CD14-positive monocyte (primary cell): ENCODE measurements at regions not wholly inside any gene's neighbourhood (a gene's known extent, or its start where the extent isn't known, plus 50 kb on each side); places are given as distances from the start of the nearest gene placed in this dataset.

Source experiments
- DNase-seq, 3 donors: peaks; one replicate each; pipeline ENCODE4 v3.0.0-alpha.2; 2011 to 2022
- H2AFZ ChIP-seq: 2 replicates; pipeline ENCODE4 v1.6.0; 2012; ENCODE audit warnings: mild to moderate bottlenecking, low read depth, low read length, inconsistent platforms; ENCODE audit not compliant: insufficient read depth, poor library complexity, severe bottlenecking
- H3K27ac ChIP-seq, 2 donors: 1 replicate in 1 of 2; 2 replicates in 1 of 2; pipeline ENCODE4 v1.5.1; 2012 to 2013; ENCODE audit warnings: low read length in 2 of 2, control low read depth in 1 of 2, inconsistent platforms in 1 of 2, low read depth in 1 of 2, mild to moderate bottlenecking in 1 of 2
- H3K27me3 ChIP-seq, 2 donors: one replicate each; pipeline versions ENCODE4 v1.6.0 to v1.6.1; 2011 to 2013; ENCODE audit warnings: low read length in 2 of 2; ENCODE audit not compliant: control insufficient read depth in 2 of 2, insufficient read depth in 2 of 2
- H3K36me3 ChIP-seq, 2 donors: replicated peaks in 1 of 2; 1 replicate in 1 of 2; 2 replicates in 1 of 2; pipeline versions ENCODE4 v1.5.1 to v1.6.1; 2012 to 2013; ENCODE audit warnings: low read length in 2 of 2, control low read depth in 1 of 2, inconsistent platforms in 1 of 2, mild to moderate bottlenecking in 1 of 2; ENCODE audit not compliant: insufficient read depth in 2 of 2, control insufficient read depth in 1 of 2
- H3K4me1 ChIP-seq, 2 donors: 1 replicate in 1 of 2; 2 replicates in 1 of 2; pipeline versions ENCODE4 v1.5.1 to v1.6.1; 2012 to 2013; ENCODE audit warnings: low read length in 2 of 2, control low read depth in 1 of 2, inconsistent platforms in 1 of 2, mild to moderate bottlenecking in 1 of 2, moderate library complexity in 1 of 2; ENCODE audit not compliant: insufficient read depth in 2 of 2, control insufficient read depth in 1 of 2
- H3K4me2 ChIP-seq: replicated peaks from 2 replicates; pipeline ENCODE3; 2012; ENCODE audit warnings: low read length, moderate library complexity, mild to moderate bottlenecking; ENCODE audit not compliant: poor library complexity, severe bottlenecking; ENCODE audit errors: extremely low read depth
- H3K4me3 ChIP-seq, 3 experiments: fragments of 200-600 bp in 1 of 3; sonication (generic) in 1 of 3; replicated peaks in 1 of 3; 1 replicate in 2 of 3; 2 replicates in 1 of 3; pipeline ENCODE4 v1.5.1; 2011 to 2013; ENCODE audit warnings: low read length in 3 of 3, mild to moderate bottlenecking in 3 of 3, control low read depth in 2 of 3, low read depth in 2 of 3, inconsistent platforms in 1 of 3, moderate library complexity in 1 of 3
- H3K79me2 ChIP-seq: 2 replicates; pipeline ENCODE4 v1.6.0; 2012; ENCODE audit warnings: mild to moderate bottlenecking, control low read depth, inconsistent platforms, low read length, moderate library complexity; ENCODE audit not compliant: insufficient read depth
- H3K9ac ChIP-seq: 2 replicates; pipeline ENCODE4 v1.6.0; 2017; ENCODE audit warnings: low read length, mild to moderate bottlenecking; ENCODE audit not compliant: insufficient read depth, poor library complexity, severe bottlenecking
- H3K9me3 ChIP-seq, 2 donors: replicated peaks in 1 of 2; 1 replicate in 1 of 2; 2 replicates in 1 of 2; pipeline versions ENCODE4 v1.5.1 to v1.6.1; 2012 to 2013; ENCODE audit warnings: low read length in 2 of 2, control low read depth in 1 of 2; ENCODE audit not compliant: control insufficient read depth in 1 of 2, insufficient read depth in 1 of 2
- H4K20me1 ChIP-seq: 2 replicates; pipeline ENCODE4 v1.6.0; 2012; ENCODE audit warnings: mild to moderate bottlenecking, low read length, control low read depth, moderate library complexity; ENCODE audit not compliant: insufficient read depth
- H3K27ac Mint-ChIP-seq, 7 donors: one replicate each; pipeline ENCODE4 v1.8.0; 2020; ENCODE audit warnings: mild to moderate bottlenecking in 7 of 7, mixed read lengths in 7 of 7, moderate library complexity in 6 of 7, inconsistent platforms in 2 of 7
- H3K27me3 Mint-ChIP-seq, 3 donors: one replicate each; pipeline ENCODE4 v1.8.0; 2021 to 2022; ENCODE audit warnings: low read depth in 3 of 3, mild to moderate bottlenecking in 3 of 3, mixed read lengths in 3 of 3, moderate library complexity in 3 of 3, inconsistent platforms in 1 of 3
- H3K36me3 Mint-ChIP-seq, 2 donors: one replicate each; pipeline ENCODE4 v1.8.0; 2020; ENCODE audit warnings: mixed read lengths in 2 of 2, inconsistent platforms in 1 of 2, mild to moderate bottlenecking in 1 of 2
- H3K4me1 Mint-ChIP-seq: one replicate; pipeline ENCODE4 v1.8.0; 2020; ENCODE audit warnings: mild to moderate bottlenecking, mixed read lengths
- H3K4me3 Mint-ChIP-seq, 2 donors: one replicate each; pipeline ENCODE4 v1.8.0; 2020; ENCODE audit warnings: mild to moderate bottlenecking in 2 of 2, mixed read lengths in 2 of 2, moderate library complexity in 1 of 2
- H3K9me3 Mint-ChIP-seq, 7 donors: one replicate each; pipeline ENCODE4 v1.8.0; 2020 to 2022; ENCODE audit warnings: mixed read lengths in 7 of 7, mild to moderate bottlenecking in 6 of 7, moderate library complexity in 6 of 7, inconsistent platforms in 2 of 7
- WGBS: methylation state at CpG from one replicate; pipeline ENCODE4 v1.1.5; 2013; ENCODE audit warnings: missing lambda C conversion rate; ENCODE audit not compliant: insufficient coverage; 5-methylcytosine and 5-hydroxymethylcytosine counted together
- intact Hi-C, 2 donors: fragments of 100-400 bp; cut with micrococcal nuclease; formaldehyde crosslinking; loops; one replicate each; pipeline versions ENCODE4 v1.15.0 to v1.15.1; 2023
- TF ChIP-seq, protein P1 (sequence below): fragments of 200-600 bp; IDR thresholded peaks from one replicate; pipeline ENCODE4 v1.8.0; 2022; ENCODE audit warnings: antibody characterized with exemption, mild to moderate bottlenecking

DNA sequence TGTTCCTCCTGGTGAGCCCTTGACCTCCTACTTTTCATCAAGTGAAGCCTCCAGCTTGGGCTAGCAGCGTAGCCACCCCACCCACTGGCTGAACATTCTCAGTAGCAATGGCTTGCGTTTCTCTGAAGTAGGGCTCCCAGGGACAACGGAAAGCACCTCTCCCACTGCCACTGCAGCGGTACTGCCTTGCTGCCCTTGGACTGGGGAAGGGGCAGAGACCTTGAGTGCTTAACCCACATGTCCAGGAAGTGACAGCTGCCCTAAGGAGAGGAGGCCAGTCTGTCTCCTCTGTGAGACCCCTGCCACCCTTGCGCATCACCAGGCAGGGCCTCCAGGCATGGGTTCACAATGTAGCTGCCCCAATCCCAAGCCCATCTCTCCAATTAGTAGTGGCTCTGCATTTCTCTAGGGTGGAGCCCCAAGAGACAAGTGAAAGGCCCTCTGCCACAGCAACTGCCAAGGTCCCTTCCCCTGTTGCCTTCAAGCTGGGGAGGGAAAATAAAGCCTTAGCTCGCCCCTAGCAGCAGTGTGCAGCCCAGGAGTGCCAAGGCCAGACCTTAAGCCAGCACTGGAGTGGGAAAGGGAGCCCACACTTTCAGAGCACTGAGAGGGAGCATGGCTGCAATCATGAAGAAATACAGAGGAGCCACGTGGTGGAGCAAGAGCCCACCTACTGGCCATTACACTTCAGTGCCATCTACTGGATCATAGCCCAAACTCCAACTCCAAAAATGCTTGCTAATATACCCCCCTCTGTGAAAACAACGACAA is 175.9 kb upstream of the TRPC4 start:
- DNase-seq, result no peak
- H3K9me3 Mint-ChIP-seq, result peaks cover 0 to 18% (median 9%) of the 10 kb centered on the region in 7 donors
- H3K9ac ChIP-seq, result no peak overlapping the region
- H3K27me3 Mint-ChIP-seq, result no peaks in the 10 kb centered on the region
- no peak overlapping the region for H3K4me3 Mint-ChIP-seq
- H3K4me3 ChIP-seq, result no peak overlapping the region
- no peaks in the 10 kb centered on the region for H4K20me1 ChIP-seq
- H3K9me3 ChIP-seq, result peaks cover 11 to 20% of the 10 kb centered on the region in 2 donors
- H2AFZ ChIP-seq, result no peak overlapping the region
- H3K36me3 ChIP-seq, result no peaks in the 10 kb centered on the region
- H3K4me1 Mint-ChIP-seq, result no peaks in the 10 kb centered on the region
- no peak overlapping the region for H3K4me2 ChIP-seq
- H3K79me2 ChIP-seq, result no peaks in the 10 kb centered on the region
- H3K27ac ChIP-seq, result no peak overlapping the region
- TF ChIP-seq, protein P1, sequence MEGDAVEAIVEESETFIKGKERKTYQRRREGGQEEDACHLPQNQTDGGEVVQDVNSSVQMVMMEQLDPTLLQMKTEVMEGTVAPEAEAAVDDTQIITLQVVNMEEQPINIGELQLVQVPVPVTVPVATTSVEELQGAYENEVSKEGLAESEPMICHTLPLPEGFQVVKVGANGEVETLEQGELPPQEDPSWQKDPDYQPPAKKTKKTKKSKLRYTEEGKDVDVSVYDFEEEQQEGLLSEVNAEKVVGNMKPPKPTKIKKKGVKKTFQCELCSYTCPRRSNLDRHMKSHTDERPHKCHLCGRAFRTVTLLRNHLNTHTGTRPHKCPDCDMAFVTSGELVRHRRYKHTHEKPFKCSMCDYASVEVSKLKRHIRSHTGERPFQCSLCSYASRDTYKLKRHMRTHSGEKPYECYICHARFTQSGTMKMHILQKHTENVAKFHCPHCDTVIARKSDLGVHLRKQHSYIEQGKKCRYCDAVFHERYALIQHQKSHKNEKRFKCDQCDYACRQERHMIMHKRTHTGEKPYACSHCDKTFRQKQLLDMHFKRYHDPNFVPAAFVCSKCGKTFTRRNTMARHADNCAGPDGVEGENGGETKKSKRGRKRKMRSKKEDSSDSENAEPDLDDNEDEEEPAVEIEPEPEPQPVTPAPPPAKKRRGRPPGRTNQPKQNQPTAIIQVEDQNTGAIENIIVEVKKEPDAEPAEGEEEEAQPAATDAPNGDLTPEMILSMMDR, result no peak
- H3K36me3 Mint-ChIP-seq, result no peaks in the 10 kb centered on the region
- H3K4me1 ChIP-seq, result no peaks in the 10 kb centered on the region
- intact Hi-C loops, result no loop called here
- 75% methylated on average over 8 of the region's 8 CpGs for WGBS
- no peaks in the 10 kb centered on the region for H3K27me3 ChIP-seq
- no peak overlapping the region for H3K27ac Mint-ChIP-seq

DNA sequence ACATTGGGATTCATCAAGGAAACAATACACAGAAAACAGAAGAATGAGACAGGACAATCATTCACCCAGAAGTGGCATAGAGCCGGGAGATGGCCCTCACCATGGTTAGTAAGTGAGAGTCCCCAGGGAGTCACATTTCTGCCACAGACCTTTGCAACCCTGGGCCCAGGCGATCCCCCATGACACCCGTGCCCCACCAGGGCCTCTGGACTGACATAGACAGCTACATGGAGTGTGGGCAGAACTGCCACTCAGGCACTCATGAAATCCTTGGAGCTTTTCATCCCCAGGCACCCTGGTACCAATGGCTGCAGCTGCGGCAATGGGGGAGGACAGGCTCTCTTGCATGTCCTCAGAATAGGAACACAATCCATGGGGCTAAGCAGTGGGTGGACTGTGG is 174.5 kb upstream of the TRPC4 start:
- no peak overlapping the region for H3K27ac ChIP-seq
- no peaks in the 10 kb centered on the region for H3K27me3 ChIP-seq
- no peaks in the 10 kb centered on the region for H3K4me1 Mint-ChIP-seq
- H3K4me2 ChIP-seq, result no peak overlapping the region
- no peaks in the 10 kb centered on the region for H3K79me2 ChIP-seq
- no peak overlapping the region for H3K9ac ChIP-seq
- H3K27me3 Mint-ChIP-seq, result no peaks in the 10 kb centered on the region
- H3K9me3 ChIP-seq, result peaks cover 11 to 20% of the 10 kb centered on the region in 2 donors
- TF ChIP-seq, protein P1, result no peak
- peaks cover 2 to 16% (median 9%) of the 10 kb centered on the region in 7 donors for H3K9me3 Mint-ChIP-seq
- no peak overlapping the region for H3K27ac Mint-ChIP-seq
- WGBS, result 89% methylated on average over 4 of the region's 4 CpGs
- intact Hi-C loops, result no loop called here
- no peaks in the 10 kb centered on the region for H3K36me3 Mint-ChIP-seq
- H3K4me3 Mint-ChIP-seq, result no peak overlapping the region
- no peaks in the 10 kb centered on the region for H4K20me1 ChIP-seq
- no peaks in the 10 kb centered on the region for H3K4me1 ChIP-seq
- no peaks in the 10 kb centered on the region for H3K36me3 ChIP-seq
- no peak overlapping the region for H2AFZ ChIP-seq
- H3K4me3 ChIP-seq, result no peak overlapping the region
- no peak for DNase-seq
